Astrocyte of the cerebellum (primary cell): ENCODE measurements at regions not wholly inside any gene's neighbourhood (a gene's known extent, or its start where the extent isn't known, plus 50 kb on each side); places are given as distances from the start of the nearest gene placed in this dataset.
"Not testable (repeated sequence)": the region's sequence is repeated elsewhere in the genome, so short reads cannot be mapped to it uniquely, and the experiment has no call there.

Experiments
- DNase-seq: peaks from one replicate; pipeline ENCODE4 v3.0.0-alpha.2; 2011; ENCODE audit warnings: low read depth
- H3K4me3 ChIP-seq: 2 replicates; pipeline ENCODE4 v1.5.1; 2011; ENCODE audit warnings: mild to moderate bottlenecking, low read depth, low read length, moderate library complexity
- CTCF ChIP-seq: IDR thresholded peaks from 2 replicates; pipeline ENCODE4 v1.5.1; 2012; ENCODE audit warnings: low read length, low read depth, moderate library complexity, mild to moderate bottlenecking; ENCODE audit errors: missing control alignments
- in situ Hi-C: cut with HindIII; loops from 2 replicates; pipeline ENCODE4 v1.10.0; 2017; ENCODE audit warnings: low sequenced_read_pairs

DNA sequence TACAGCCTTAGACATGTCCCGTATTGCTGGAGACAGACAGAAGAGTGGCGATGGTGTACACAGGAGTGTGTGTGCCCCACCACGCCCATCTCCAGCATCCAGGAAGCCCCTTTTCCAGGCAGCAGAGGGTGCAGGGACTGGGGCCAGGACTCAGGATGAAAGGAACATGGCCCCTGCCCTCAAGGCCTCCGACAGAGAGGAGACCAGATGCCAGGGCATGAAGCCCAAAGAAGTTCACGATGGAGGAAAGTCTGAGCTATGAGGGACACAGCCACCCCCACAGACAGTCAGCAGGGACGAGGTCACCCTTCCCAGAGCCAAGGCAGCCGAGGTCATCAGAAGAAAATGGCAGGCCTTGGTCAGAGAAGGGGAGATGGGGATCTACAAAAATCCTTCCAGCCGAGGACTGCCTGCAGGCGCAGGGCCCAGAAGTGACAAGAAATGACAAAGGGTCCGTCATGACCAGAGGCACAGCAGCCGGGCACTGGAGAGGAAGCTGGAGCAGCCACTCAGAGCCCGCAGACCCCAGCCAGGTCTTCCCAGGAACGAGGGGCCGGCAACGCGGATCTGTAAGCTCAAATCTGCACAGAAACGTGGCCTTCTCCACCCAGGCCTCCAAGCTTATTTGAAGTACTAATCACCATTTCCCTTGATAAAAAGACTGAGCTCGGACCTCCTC lies 78.7 kb upstream of the PPP2R2D start:
- DNase-seq, result no peak
- no peak for TF ChIP-seq CTCF
- in situ Hi-C loops, result no loop called here
- H3K4me3 ChIP-seq, result no peak overlapping the region

GRCh38 chr10:131822692-131823245 lies 78.0 kb upstream of the PPP2R2D start:
- DNase-seq, result no peak
- no peak for TF ChIP-seq CTCF
- in situ Hi-C loops, result no loop called here

GRCh38 chr10:131823601-131824099 lies 77.2 kb upstream of the PPP2R2D start:
- in situ Hi-C loops, DNase-seq, H3K4me3 ChIP-seq: not testable (repeated sequence)

More at GRCh38 chr10:131822692-131823245, 78.0 kb upstream of the PPP2R2D start:
- H3K4me3 ChIP-seq, result no peak overlapping the region

- no peak for TF ChIP-seq CTCF
- in situ Hi-C loops, result no loop called here
- H3K4me3 ChIP-seq, result no peak overlapping the region
- no peak for DNase-seq
Observed at GRCh38 chr10:131824371-131825149, 76.2 kb upstream of the PPP2R2D start.

DNA sequence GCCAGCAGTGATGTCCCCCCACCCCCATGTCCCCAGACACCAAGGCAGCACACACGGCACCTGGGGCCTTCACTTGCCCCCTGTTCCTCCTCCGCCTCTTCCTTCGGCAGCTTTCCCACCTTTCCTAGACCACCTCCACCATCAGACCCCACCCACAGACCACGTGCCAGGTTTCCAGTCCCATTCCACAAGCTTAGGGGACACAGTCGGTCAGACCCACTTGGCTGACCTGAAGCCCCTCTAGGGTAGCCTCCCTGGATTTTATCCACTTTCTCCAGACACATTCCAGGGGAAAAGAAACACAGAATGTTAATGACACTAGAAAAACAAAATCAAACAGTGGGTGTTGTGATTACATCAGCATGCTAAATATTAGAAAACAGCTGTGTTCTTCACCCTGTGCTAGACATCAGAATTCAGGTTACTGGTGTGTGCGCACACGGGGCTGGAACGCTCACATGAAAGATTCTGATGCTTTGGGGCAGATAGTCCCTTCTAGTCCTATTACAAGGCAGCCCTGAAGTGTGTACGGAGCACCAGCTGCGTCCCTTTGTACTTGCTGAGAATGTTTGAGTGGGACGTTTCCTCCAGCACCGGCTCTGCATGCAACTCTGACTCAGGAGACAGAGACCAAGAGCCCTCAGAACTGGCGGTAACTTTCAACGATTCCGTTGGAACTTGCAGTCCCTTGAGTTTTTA lies 75.5 kb upstream of the PPP2R2D start:
- H3K4me3 ChIP-seq, result no peak overlapping the region
- no peak for DNase-seq
- TF ChIP-seq CTCF, result no peak
- in situ Hi-C loops, result no loop called here

- TF ChIP-seq CTCF, result no peak
- H3K4me3 ChIP-seq, result no peak overlapping the region
- no peak for DNase-seq
- in situ Hi-C loops, result no loop called here
Observed at GRCh38 chr10:131825960-131826650, 74.7 kb upstream of the PPP2R2D start.
